GM23338 (cell line): ENCODE measurements at regions not wholly inside any gene's neighbourhood (a gene's known extent, or its start where the extent isn't known, plus 50 kb on each side); places are given as distances from the start of the nearest gene placed in this dataset.

Experiments used
- ATAC-seq: fragments of 200-7000 bp; cut with Tn5 transposase; 3 replicates; pipeline ENCODE4 v1.9.1; 2020
- DNase-seq: peaks from one replicate; pipeline ENCODE4 v3.0.0-alpha.2; 2015; ENCODE audit warnings: low spot score
- H2AFZ ChIP-seq: fragments of 200-600 bp; sonication (generic); 2 replicates; pipeline ENCODE4 v1.8.0; 2016; ENCODE audit warnings: antibody characterized with exemption, mild to moderate bottlenecking, moderate library complexity
- H3F3A ChIP-seq: fragments of 200-600 bp; sonication (generic); replicated peaks from 2 replicates; pipeline ENCODE4 v1.8.0; 2017; ENCODE audit warnings: antibody characterized with exemption, mixed run types, low read depth
- H3K27ac ChIP-seq: fragments of 200-600 bp; sonication (generic); 2 replicates; pipeline ENCODE4 v1.6.1; 2016; ENCODE audit warnings: low read depth
- H3K27me3 ChIP-seq: fragments of 200-600 bp; sonication (generic); 2 replicates; pipeline ENCODE4 v1.8.0; 2016; ENCODE audit warnings: mild to moderate bottlenecking, mixed run types, moderate library complexity; ENCODE audit not compliant: insufficient read depth
- H3K36me3 ChIP-seq: fragments of 200-600 bp; sonication (generic); 2 replicates; pipeline ENCODE4 v1.8.0; 2016; ENCODE audit warnings: mild to moderate bottlenecking; ENCODE audit not compliant: insufficient read depth
- H3K4me1 ChIP-seq: fragments of 200-600 bp; sonication (generic); 2 replicates; pipeline ENCODE4 v1.8.0; 2016; ENCODE audit warnings: mild to moderate bottlenecking, moderate library complexity; ENCODE audit not compliant: insufficient read depth
- H3K4me2 ChIP-seq: fragments of 200-600 bp; sonication (generic); 2 replicates; pipeline ENCODE4 v1.7.1; 2017; ENCODE audit warnings: mixed run types
- H3K4me3 ChIP-seq: fragments of 200-600 bp; sonication (generic); 2 replicates; pipeline ENCODE4 v1.6.1; 2016; ENCODE audit warnings: mixed run types
- H3K79me2 ChIP-seq: fragments of 200-600 bp; sonication (generic); replicated peaks from 2 replicates; pipeline ENCODE4 v1.8.0; 2017; ENCODE audit warnings: mild to moderate bottlenecking; ENCODE audit not compliant: insufficient read depth
- H3K9me2 ChIP-seq: fragments of 200-600 bp; sonication (generic); 2 replicates; pipeline ENCODE4 v1.8.0; 2017; ENCODE audit not compliant: insufficient read depth
- H4K20me1 ChIP-seq: fragments of 200-600 bp; sonication (generic); replicated peaks from 2 replicates; pipeline ENCODE4 v1.8.0; 2017; ENCODE audit warnings: mild to moderate bottlenecking; ENCODE audit not compliant: insufficient read depth
- H3K27ac Mint-ChIP-seq: 2 replicates; pipeline ENCODE4 v1.8.0; 2020; ENCODE audit warnings: inconsistent platforms, mild to moderate bottlenecking, moderate library complexity, mixed read lengths
- H3K27me3 Mint-ChIP-seq: 3 replicates; pipeline ENCODE4 v1.8.0; 2022; ENCODE audit warnings: low read depth, mild to moderate bottlenecking, moderate library complexity, mixed read lengths, inconsistent platforms; ENCODE audit not compliant: insufficient read depth, poor library complexity
- H3K36me3 Mint-ChIP-seq: 3 replicates; pipeline ENCODE4 v1.8.0; 2021; ENCODE audit warnings: low read depth, mild to moderate bottlenecking, inconsistent platforms, moderate library complexity, mixed read lengths
- H3K4me1 Mint-ChIP-seq: 3 replicates; pipeline ENCODE4 v1.8.0; 2020; ENCODE audit warnings: mild to moderate bottlenecking, inconsistent platforms, mixed read lengths
- H3K4me3 Mint-ChIP-seq: 3 replicates; pipeline ENCODE4 v1.8.0; 2021; ENCODE audit warnings: moderate library complexity, mild to moderate bottlenecking, inconsistent platforms, mixed read lengths
- H3K9me3 Mint-ChIP-seq: 3 replicates; pipeline ENCODE4 v1.8.0; 2020; ENCODE audit warnings: moderate library complexity, mild to moderate bottlenecking, inconsistent platforms, mixed read lengths
- CREB1 ChIP-seq: fragments of 250-450 bp; sonication (Bioruptor Pico); IDR thresholded peaks from 2 replicates; pipeline ENCODE4 v1.5.0; 2020; ENCODE audit warnings: low read depth, mild to moderate bottlenecking, moderate library complexity
- EZH2 ChIP-seq: fragments of 200-600 bp; sonication (generic); IDR thresholded peaks from one replicate; pipeline ENCODE4 v1.8.0; 2017; ENCODE audit warnings: antibody characterized with exemption, mild to moderate bottlenecking, low read depth; ENCODE audit not compliant: unreplicated experiment
- EZH2phosphoT487 ChIP-seq: fragments of 200-600 bp; sonication (generic); IDR thresholded peaks from one replicate; pipeline ENCODE4 v1.8.1; 2018; ENCODE audit warnings: antibody characterized with exemption; ENCODE audit not compliant: unreplicated experiment
- JUNB ChIP-seq: IDR thresholded peaks from one replicate; pipeline ENCODE4 v1.6.1; 2016; ENCODE audit warnings: antibody characterized with exemption; ENCODE audit not compliant: unreplicated experiment
- NANOG ChIP-seq: IDR thresholded peaks from 2 replicates; pipeline ENCODE4 v1.6.1; 2016; ENCODE audit warnings: antibody characterized with exemption, borderline replicate concordance
- POLR2AphosphoS5 ChIP-seq: IDR thresholded peaks from 2 replicates; pipeline ENCODE4 v1.6.1; 2016; ENCODE audit warnings: antibody characterized with exemption, low read depth
- STAT1 ChIP-seq: IDR thresholded peaks from one replicate; pipeline ENCODE4 v1.6.1; 2016; ENCODE audit warnings: antibody characterized with exemption; ENCODE audit not compliant: unreplicated experiment
- ZNF114 ChIP-seq: fragments of 250-450 bp; sonication (Bioruptor Pico); IDR thresholded peaks from 2 replicates; pipeline ENCODE4 v1.5.0; 2020; ENCODE audit warnings: mild to moderate bottlenecking, moderate library complexity
- ZNF331 ChIP-seq: fragments of 250-450 bp; sonication (Bioruptor Pico); IDR thresholded peaks from 2 replicates; pipeline ENCODE4 v1.5.0; 2020; ENCODE audit warnings: low read depth, mild to moderate bottlenecking, moderate library complexity
- TF ChIP-seq, protein P1 (sequence below), 2 experiments: fragments of 200-600 bp in 1 of 2; sonication (generic) in 1 of 2; conservative IDR thresholded peaks; 2 replicates each; pipeline versions ENCODE4 v1.5.1 to v1.6.1; 2016 to 2017; ENCODE audit warnings: antibody characterized with exemption in 2 of 2, low read depth in 2 of 2, mild to moderate bottlenecking in 2 of 2, moderate library complexity in 1 of 2
- TF ChIP-seq, protein P2 (sequence below): IDR thresholded peaks from 2 replicates; pipeline ENCODE4 v1.6.1; 2016; ENCODE audit warnings: antibody characterized with exemption
- TF ChIP-seq, protein P3 (sequence below): fragments of 250-450 bp; sonication (Bioruptor Pico); IDR thresholded peaks from 2 replicates; pipeline ENCODE4 v1.5.0; 2020; ENCODE audit warnings: mild to moderate bottlenecking, moderate library complexity

DNA sequence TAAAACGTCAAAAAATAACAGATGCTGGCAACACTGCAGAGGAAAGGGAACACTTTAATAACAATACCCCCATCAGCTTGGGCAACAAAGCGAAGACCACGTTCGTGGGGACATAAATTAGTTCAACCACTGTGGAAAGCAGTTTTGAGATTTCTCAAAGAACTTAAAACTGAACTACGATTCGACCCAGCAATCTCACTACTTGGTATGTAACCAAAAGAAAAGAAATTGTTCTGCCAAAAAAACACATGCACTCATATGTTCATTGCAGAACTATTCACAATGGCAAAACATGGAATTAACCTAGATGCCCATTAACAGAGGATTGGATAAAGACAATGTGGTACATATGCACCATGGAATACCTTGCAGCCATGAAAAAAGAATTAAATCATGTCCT lies 81.2 kb upstream of the RAP1B start:
- H2AFZ ChIP-seq, result no peak overlapping the region; the same call in 1 of the 2 replicates
- H3K79me2 ChIP-seq, result no peaks in the 10 kb centered on the region
- Mint-ChIP-seq H3K36me3 (no peaks in the 10 kb centered on the region), H3K4me3 (no peak overlapping the region), H3K27me3 (peaks cover 1% of the 10 kb centered on the region), H3K4me1 (no peaks in the 10 kb centered on the region), H3K9me3 (peaks cover 11% of the 10 kb centered on the region; the same call in 1 of the 3 replicates), H3K27ac (no peak overlapping the region)
- H4K20me1 ChIP-seq, result no peaks in the 10 kb centered on the region
- no peaks in the 10 kb centered on the region for H3K36me3 ChIP-seq
- no peak for TF ChIP-seq EZH2phosphoT487
- no peak for TF ChIP-seq ZNF114 (CRISPR knock-in tag)
- no peak for TF ChIP-seq ZNF331 (CRISPR knock-in tag)
- no peak for TF ChIP-seq STAT1
- no peak for TF ChIP-seq EZH2
- TF ChIP-seq, protein P1, sequence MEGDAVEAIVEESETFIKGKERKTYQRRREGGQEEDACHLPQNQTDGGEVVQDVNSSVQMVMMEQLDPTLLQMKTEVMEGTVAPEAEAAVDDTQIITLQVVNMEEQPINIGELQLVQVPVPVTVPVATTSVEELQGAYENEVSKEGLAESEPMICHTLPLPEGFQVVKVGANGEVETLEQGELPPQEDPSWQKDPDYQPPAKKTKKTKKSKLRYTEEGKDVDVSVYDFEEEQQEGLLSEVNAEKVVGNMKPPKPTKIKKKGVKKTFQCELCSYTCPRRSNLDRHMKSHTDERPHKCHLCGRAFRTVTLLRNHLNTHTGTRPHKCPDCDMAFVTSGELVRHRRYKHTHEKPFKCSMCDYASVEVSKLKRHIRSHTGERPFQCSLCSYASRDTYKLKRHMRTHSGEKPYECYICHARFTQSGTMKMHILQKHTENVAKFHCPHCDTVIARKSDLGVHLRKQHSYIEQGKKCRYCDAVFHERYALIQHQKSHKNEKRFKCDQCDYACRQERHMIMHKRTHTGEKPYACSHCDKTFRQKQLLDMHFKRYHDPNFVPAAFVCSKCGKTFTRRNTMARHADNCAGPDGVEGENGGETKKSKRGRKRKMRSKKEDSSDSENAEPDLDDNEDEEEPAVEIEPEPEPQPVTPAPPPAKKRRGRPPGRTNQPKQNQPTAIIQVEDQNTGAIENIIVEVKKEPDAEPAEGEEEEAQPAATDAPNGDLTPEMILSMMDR (conservative IDR thresholded peaks at IDR 0.05; ENCODE audit: low read depth in 2 of 2), result no peak
- TF ChIP-seq, protein P2, sequence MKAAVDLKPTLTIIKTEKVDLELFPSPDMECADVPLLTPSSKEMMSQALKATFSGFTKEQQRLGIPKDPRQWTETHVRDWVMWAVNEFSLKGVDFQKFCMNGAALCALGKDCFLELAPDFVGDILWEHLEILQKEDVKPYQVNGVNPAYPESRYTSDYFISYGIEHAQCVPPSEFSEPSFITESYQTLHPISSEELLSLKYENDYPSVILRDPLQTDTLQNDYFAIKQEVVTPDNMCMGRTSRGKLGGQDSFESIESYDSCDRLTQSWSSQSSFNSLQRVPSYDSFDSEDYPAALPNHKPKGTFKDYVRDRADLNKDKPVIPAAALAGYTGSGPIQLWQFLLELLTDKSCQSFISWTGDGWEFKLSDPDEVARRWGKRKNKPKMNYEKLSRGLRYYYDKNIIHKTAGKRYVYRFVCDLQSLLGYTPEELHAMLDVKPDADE, result no peak
- TF ChIP-seq, protein P3, sequence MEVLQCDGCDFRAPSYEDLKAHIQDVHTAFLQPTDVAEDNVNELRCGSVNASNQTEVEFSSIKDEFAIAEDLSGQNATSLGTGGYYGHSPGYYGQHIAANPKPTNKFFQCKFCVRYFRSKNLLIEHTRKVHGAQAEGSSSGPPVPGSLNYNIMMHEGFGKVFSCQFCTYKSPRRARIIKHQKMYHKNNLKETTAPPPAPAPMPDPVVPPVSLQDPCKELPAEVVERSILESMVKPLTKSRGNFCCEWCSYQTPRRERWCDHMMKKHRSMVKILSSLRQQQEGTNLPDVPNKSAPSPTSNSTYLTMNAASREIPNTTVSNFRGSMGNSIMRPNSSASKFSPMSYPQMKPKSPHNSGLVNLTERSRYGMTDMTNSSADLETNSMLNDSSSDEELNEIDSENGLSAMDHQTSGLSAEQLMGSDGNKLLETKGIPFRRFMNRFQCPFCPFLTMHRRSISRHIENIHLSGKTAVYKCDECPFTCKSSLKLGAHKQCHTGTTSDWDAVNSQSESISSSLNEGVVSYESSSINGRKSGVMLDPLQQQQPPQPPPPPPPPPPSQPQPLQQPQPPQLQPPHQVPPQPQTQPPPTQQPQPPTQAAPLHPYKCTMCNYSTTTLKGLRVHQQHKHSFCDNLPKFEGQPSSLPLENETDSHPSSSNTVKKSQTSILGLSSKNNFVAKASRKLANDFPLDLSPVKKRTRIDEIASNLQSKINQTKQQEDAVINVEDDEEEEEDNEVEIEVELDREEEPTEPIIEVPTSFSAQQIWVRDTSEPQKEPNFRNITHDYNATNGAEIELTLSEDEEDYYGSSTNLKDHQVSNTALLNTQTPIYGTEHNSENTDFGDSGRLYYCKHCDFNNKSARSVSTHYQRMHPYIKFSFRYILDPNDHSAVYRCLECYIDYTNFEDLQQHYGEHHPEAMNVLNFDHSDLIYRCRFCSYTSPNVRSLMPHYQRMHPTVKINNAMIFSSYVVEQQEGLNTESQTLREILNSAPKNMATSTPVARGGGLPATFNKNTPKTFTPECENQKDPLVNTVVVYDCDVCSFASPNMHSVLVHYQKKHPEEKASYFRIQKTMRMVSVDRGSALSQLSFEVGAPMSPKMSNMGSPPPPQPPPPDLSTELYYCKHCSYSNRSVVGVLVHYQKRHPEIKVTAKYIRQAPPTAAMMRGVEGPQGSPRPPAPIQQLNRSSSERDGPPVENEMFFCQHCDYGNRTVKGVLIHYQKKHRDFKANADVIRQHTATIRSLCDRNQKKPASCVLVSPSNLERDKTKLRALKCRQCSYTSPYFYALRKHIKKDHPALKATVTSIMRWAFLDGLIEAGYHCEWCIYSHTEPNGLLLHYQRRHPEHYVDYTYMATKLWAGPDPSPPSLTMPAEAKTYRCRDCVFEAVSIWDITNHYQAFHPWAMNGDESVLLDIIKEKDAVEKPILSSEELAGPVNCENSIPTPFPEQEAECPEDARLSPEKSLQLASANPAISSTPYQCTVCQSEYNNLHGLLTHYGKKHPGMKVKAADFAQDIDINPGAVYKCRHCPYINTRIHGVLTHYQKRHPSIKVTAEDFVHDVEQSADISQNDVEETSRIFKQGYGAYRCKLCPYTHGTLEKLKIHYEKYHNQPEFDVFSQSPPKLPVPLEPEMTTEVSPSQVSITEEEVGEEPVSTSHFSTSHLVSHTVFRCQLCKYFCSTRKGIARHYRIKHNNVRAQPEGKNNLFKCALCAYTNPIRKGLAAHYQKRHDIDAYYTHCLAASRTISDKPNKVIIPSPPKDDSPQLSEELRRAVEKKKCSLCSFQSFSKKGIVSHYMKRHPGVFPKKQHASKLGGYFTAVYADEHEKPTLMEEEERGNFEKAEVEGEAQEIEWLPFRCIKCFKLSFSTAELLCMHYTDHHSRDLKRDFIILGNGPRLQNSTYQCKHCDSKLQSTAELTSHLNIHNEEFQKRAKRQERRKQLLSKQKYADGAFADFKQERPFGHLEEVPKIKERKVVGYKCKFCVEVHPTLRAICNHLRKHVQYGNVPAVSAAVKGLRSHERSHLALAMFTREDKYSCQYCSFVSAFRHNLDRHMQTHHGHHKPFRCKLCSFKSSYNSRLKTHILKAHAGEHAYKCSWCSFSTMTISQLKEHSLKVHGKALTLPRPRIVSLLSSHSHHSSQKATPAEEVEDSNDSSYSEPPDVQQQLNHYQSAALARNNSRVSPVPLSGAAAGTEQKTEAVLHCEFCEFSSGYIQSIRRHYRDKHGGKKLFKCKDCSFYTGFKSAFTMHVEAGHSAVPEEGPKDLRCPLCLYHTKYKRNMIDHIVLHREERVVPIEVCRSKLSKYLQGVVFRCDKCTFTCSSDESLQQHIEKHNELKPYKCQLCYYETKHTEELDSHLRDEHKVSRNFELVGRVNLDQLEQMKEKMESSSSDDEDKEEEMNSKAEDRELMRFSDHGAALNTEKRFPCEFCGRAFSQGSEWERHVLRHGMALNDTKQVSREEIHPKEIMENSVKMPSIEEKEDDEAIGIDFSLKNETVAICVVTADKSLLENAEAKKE (CRISPR knock-in tag), result no peak
- TF ChIP-seq JUNB, result no peak
- TF ChIP-seq CREB1 (CRISPR knock-in tag), result no peak
- TF ChIP-seq POLR2AphosphoS5, result no peak
- TF ChIP-seq NANOG, result no peak
- no peak overlapping the region for H3K4me3 ChIP-seq
- no peak for DNase-seq
- no peak overlapping the region for H3K27ac ChIP-seq
- no peak for ATAC-seq
- H3K4me2 ChIP-seq, result no peak overlapping the region
- H3K4me1 ChIP-seq, result no peaks in the 10 kb centered on the region
- no peaks in the 10 kb centered on the region for H3F3A ChIP-seq
- H3K9me2 ChIP-seq, result no peaks in the 10 kb centered on the region
- no peaks in the 10 kb centered on the region for H3K27me3 ChIP-seq
